ENCODE measurements at regions not wholly inside any gene's neighbourhood (a gene's known extent, or its start where the extent isn't known, plus 50 kb on each side); places are given as distances from the start of the nearest gene placed in this dataset.

GRCh38 chr3:30356866-30357753, 249.3 kb upstream of the TGFBR2 start:
- DNase-seq (ENCODE audit: low read depth, low spot score) = no peak
- Histone ChIP-seq H3K27ac (ENCODE audit: low read depth, low read length) (no peak overlapping the region), H3K4me3 (ENCODE audit: low read depth, low read length) (no peak overlapping the region), H3K27me3 (ENCODE audit: control insufficient read depth, insufficient read depth, low read length) (no peaks in the 10 kb centered on the region), H3K9me3 (ENCODE audit: control insufficient read depth, insufficient read depth, low read length) (no peaks in the 10 kb centered on the region)
- ChIA-PET POLR2A (no interaction called here), CTCF (interaction anchor here (1.8 kb wide), 1 partner anchor 336 kb away, joined by 5 read pairs; no protein-coding TSS in a partner anchor)
- no peak for TF ChIP-seq CTCF (IDR thresholded peaks at IDR 0.05; ENCODE audit: low read depth, low read length)

GRCh38 chr3:30357897-30358296, 248.5 kb upstream of the TGFBR2 start:
- Histone ChIP-seq H3K27ac (ENCODE audit: low read depth, low read length) (no peak overlapping the region), H3K4me3 (ENCODE audit: low read depth, low read length) (no peak overlapping the region), H3K9me3 (ENCODE audit: control insufficient read depth, insufficient read depth, low read length) (no peaks in the 10 kb centered on the region), H3K27me3 (ENCODE audit: control insufficient read depth, insufficient read depth, low read length) (no peaks in the 10 kb centered on the region)
- TF ChIP-seq CTCF (IDR thresholded peaks at IDR 0.05; ENCODE audit: low read depth, low read length) = no peak
- POLR2A ChIA-PET = no interaction called here
- no peak for DNase-seq (ENCODE audit: low read depth, low spot score)
- CTCF ChIA-PET = no interaction called here

GRCh38 chr3:30358871-30359270, 247.5 kb upstream of the TGFBR2 start:
- H3K27ac ChIP-seq (ENCODE audit: low read depth, low read length) = no peak overlapping the region

GRCh38 chr3:30368978-30369377, 237.4 kb upstream of the TGFBR2 start:
- CTCF ChIA-PET = interaction anchor here (0.9 kb wide), 1 partner anchor 324 kb away, joined by 4 read pairs; no protein-coding TSS in a partner anchor
- no peak overlapping the region for H3K4me3 ChIP-seq (ENCODE audit: low read depth, low read length)
- POLR2A ChIA-PET = no interaction called here
- no peaks in the 10 kb centered on the region for H3K27me3 ChIP-seq (ENCODE audit: control insufficient read depth, insufficient read depth, low read length)
- H3K27ac ChIP-seq (ENCODE audit: low read depth, low read length) = no peak overlapping the region
- DNase-seq (ENCODE audit: low read depth, low spot score) = no peak
- TF ChIP-seq CTCF (IDR thresholded peaks at IDR 0.05; ENCODE audit: low read depth, low read length) = no peak
- H3K9me3 ChIP-seq (ENCODE audit: control insufficient read depth, insufficient read depth, low read length) = no peaks in the 10 kb centered on the region

More at GRCh38 chr3:30358871-30359270, 247.5 kb upstream of the TGFBR2 start:
- CTCF ChIA-PET = no interaction called here
- DNase-seq (ENCODE audit: low read depth, low spot score) = no peak
- Histone ChIP-seq H3K4me3 (ENCODE audit: low read depth, low read length) (no peak overlapping the region), H3K9me3 (ENCODE audit: control insufficient read depth, insufficient read depth, low read length) (no peaks in the 10 kb centered on the region), H3K27me3 (ENCODE audit: control insufficient read depth, insufficient read depth, low read length) (no peaks in the 10 kb centered on the region)
- no peak for TF ChIP-seq CTCF (IDR thresholded peaks at IDR 0.05; ENCODE audit: low read depth, low read length)
- POLR2A ChIA-PET = no interaction called here

- Histone ChIP-seq H3K27ac (ENCODE audit: low read depth, low read length) (no peak overlapping the region), H3K27me3 (ENCODE audit: control insufficient read depth, insufficient read depth, low read length) (no peaks in the 10 kb centered on the region), H3K4me3 (ENCODE audit: low read depth, low read length) (no peak overlapping the region), H3K9me3 (ENCODE audit: control insufficient read depth, insufficient read depth, low read length) (no peaks in the 10 kb centered on the region)
- POLR2A ChIA-PET = no interaction called here
- no peak for TF ChIP-seq CTCF (IDR thresholded peaks at IDR 0.05; ENCODE audit: low read depth, low read length)
- CTCF ChIA-PET = interaction anchor here (1.2 to 1.4 kb wide), 2 partner anchors 323 to 328 kb away, joined by 3 read pairs; no protein-coding TSS in a partner anchor
- no peak for DNase-seq (ENCODE audit: low read depth, low spot score)
Measured at GRCh38 chr3:30370681-30371271, 235.6 kb upstream of the TGFBR2 start.

Data from AG04450 (cell line).